Islet precursor cell (in vitro differentiated cells): ENCODE measurements at regions not wholly inside any gene's neighbourhood (a gene's known extent, or its start where the extent isn't known, plus 50 kb on each side); places are given as distances from the start of the nearest gene placed in this dataset.

Experiments
- DNase-seq: peaks from one replicate; pipeline ENCODE4 v3.0.0-alpha.2; 2018

DNA sequence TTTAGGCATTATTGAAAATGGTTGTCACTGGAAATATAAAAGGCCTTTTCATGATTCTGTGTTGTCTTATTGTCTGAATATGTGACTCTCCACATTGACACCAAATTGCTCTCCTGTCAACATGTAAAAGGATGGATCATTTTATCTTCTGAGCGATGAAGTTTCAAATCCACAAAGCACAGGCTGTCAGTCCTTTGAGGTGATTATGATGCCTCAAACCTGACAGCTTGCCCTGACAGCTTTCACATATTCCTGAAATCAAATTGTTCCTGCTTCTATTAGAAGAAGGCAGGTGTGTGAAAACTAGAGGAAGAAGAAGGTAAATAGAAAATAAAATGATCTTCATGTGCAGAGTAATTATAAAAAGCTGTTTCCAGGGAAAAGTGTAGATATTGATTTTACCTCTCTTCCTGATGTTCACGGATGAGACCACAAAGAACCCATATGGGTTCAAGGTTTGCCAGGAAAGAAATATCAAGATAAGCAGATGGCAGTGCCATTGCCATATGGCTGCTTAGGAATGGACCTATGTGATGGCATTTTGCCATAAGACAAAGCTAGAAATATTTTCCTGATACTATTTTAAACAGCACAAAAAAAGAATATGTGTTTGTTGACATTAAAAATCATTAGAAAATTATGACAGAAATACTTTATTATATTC, 1006.3 kb upstream of the AGA start:
- DNase-seq: no peak

DNA sequence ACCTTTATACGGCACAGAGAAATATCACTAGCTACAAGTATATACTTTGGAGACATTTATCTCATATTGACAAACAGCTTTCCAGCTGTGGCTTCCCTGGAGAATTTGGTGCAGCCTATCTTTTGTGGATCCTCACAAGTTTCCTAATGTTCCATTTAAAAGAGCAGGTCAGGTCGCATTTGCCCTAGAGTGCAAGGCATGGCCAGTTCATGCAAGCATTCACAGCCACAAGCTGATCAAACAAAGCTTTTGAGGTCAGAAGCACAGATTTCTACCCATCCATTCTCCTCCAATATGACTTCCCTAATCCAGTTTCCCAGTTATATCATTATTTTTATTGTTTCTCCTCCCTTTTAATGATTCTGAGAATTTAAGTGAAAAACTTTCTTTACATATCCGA, 1008.4 kb upstream of the AGA start:
- no peak for DNase-seq

DNA sequence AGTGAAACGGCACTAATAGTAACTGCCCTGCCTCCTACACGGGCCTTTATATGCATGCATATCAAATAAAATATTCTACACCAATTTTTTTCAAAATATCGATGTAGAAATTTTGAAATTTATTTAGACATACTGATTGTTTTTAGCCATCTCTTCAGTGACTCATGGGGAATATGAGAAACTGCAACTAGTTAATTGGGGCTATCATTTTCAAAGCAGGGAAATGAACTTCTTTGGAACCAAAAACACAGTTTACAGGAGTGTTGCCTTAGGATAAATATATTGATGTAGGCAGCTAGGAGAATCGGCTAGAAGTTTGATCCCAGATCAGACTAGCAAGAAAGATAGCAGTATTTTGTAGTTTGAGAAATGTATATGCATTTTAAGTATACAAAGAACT, 1010.8 kb upstream of the AGA start:
- no peak for DNase-seq

DNA sequence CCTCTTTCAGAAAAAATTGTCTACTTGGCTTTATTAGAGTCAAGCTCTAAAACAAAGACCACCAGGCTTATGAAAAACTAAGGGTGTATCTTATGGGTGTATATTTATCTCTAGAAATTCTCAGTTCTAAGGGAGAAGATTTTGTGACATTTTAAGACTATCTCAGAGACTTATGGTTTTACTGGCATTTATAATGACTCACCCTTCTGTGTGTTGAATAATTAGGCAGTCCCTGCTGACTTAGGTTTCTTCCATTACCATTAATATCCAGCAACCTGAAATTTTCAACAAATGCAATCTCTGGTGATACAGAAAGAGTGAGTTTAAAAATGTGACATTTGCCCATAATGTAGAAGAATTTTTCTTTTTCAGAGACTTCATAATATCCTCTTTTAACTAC, 1015.0 kb upstream of the AGA start:
- DNase-seq: no peak

DNA sequence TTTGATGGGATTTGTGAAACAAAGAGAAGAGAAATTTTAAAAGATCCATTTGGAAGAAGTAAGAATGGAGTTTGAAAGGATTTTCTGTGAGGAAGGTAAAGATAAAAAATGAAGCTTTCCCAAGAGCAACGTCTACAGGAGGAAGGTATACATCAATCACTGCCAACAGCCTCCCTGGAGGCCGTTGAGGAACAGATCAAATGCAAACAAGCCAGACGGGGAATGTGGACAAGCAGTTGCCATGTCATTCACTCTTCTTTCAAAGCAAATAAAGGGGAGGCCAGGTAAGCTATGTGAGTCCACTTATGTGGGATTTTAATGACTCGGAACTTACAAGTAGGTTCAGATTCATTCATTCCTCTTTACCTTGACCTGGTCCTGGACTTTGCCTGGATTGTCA, 1020.5 kb upstream of the AGA start:
- peak; percentile 73 for DNase-seq

DNA sequence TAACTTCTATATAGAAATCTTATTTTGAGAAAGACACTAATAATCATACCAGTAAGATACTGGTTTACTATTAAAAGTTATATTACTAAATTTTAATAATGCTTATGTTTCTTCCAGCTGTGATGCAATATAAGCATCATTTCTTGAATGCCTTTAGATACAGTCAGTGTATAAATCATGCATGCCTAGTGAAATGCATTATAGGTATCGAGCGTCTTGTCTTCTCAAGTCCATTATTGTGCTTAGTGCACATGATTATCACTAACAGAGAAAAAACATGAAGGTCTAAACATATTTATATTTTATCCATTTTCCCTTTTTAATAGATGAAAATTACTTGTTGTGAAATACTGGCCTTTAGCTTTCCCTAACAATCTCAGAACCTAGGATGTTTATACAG, 1021.5 kb upstream of the AGA start:
- no peak for DNase-seq

DNA sequence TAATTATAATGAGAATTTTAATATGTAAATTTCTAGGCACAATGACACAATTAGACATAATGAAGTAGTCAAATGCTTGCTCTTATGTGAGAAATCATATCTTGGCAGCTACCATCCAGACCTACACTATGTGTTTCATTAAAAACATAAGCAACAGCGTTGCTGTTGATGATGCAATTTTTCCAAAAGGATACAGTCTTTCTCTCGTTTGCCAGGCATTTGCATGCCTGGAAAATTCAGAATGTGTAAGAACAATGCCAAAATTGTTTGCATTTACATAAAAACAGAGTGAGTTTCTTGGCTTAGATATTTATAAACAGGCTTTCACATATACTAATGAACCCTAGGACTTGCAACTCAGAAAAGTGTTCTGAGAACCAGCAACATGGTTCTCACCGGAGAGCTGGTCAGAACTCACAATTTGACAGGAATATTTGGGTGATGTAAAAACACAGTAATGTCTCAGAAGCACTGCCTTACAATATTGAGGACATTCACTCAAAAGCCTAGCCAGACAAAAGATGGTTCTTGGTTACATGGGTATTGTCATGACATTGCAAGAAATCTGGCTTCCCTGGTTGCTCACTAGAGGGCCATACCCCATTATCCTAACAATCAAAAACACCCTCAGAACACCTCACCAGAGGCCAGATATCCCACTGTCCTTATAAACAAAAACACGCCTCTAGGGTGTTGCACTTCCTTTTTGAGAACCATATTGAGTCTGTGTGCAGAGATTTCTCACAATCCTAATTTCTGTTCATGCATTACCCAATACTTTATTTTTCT, 1029.0 kb upstream of the AGA start:
- no peak for DNase-seq

DNA sequence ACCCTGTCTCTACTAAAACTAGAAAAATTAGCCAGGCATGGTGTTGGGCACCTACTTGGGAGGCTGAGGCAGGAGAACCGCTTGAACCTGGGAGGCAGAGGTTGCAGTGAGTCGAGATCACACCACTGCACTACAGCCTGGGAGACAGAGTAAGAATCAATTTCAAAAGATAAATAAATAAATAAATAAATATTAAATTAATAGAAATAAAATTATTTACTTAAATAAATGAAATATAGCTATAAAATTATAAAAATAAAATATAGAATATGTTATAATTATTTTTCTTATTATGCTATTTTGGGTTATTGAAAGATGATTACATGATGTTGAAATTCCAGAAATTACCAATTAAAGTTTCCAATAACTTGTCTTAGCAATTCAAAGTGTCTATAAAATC, 1029.8 kb upstream of the AGA start:
- DNase-seq: no peak

DNA sequence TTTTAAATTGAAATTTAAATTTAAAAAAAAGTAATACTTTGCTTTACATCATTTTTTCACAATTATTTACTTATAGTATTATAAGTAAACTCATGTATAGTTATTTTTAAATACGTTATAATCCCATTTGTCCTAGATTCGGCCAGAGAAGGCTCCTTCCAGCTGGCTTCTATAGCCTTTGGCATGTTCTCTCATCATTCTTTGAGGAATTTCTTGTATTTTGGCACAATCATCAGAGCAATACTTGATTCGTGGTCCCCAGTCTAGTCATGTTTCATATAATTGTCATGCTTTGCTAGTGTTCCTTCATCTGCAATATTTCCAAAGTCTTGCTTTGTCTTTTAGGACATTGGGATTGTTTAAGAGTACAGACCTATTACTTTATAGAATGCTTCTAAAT, 1037.9 kb upstream of the AGA start:
- DNase-seq: no peak

DNA sequence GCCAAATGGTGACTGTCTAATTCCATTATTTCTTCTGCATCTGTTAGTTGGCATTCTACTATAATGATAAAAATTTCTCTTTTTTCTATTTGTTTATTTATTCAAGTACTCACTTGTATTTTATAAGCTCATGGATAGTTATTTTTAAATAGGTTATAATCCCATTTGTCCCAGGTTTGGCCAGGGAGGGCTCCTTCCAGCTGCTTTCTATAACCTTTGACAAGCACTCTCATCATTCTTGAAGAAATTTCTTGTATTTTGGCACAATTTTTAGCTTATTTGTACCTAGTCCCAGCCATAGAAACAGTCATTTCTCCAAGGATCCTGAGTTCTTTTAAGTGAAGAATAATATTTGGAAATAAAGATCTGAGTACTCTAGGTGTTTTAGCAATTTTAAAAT, 1038.6 kb upstream of the AGA start:
- DNase-seq: no peak

DNA sequence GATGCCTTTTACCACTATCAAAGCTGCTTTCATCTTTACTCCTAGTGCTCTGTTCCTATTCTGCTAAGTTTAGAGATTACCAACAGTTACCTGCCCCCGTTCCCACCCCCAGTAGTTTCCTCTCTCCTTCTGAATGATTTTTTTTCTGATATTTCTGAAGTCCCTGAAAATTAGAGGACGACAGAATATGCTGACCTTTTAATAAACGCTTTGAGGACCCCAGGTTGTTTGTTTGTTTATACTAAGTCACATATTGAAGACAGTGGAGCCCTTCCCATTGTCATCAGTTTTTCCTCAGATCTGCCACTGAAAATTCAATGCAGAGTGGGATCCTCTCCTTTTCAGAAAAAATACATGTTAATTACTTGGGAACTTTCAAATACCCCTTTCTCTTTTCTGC, 1039.3 kb upstream of the AGA start:
- no peak for DNase-seq

DNA sequence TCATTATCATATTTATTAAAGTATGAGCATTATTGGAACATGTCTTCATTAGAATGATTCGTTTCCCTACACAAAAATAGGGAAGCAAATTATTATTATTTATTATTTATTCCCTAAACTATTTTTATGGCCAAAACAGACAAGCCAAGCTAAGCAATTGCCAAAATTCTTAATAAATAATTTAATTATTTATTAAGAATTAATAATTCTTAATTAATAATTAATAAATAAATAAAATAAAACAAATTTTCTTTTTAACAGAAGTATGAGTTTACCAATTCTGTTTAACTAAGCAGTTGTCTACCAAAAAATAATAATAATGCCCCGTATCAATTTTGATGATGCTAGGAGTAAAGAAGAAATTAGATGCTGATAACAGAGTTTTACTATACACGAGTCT, 1080.8 kb upstream of the AGA start:
- DNase-seq: no peak

DNA sequence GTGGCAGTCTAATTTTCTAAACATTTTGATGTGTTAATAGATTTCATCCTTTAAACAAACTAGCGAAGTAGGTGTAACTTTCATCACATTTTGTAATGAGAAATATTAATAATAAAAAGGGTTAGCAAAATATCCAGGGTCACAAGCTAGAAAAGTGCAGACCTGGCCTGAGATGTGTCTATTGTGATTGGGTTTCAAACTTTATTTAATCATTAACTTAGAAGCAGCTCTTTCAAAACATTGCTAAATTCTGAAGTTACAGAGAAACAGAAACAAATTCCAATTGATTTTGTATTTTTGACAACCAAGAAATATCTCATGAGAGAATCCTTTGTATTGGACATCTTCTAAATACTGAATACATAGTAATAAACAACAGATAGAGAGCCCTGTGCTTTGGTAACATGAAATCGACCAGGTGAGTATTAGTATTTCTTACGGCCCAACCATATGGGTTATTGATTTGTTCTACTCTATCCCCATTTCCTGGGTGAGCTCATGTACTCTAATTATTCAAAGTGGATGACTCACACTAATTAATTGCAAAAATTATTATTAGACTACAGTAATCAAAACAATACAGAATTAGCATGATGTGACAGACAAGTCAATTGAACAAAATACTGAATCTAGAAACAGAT, 1093.8 kb upstream of the AGA start:
- no peak for DNase-seq

DNA sequence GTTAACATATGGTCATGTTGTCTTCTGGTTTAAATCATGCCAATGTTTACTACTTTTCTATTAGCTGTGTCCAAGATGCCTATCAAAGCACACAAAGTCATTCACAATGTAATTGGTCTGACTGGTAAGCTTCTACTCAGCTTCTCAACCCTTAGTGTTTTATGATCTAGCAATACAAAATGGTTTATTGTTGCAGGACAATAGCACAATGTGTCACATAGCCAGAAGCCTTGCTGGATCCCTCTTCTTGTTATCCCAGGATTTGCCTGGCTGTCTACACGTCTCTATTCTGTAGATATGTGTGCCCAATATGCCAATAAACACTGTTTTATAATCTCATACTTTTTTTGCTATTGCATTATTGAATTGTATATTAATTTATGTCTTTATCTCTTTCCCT, 1111.0 kb upstream of the AGA start:
- no peak for DNase-seq

DNA sequence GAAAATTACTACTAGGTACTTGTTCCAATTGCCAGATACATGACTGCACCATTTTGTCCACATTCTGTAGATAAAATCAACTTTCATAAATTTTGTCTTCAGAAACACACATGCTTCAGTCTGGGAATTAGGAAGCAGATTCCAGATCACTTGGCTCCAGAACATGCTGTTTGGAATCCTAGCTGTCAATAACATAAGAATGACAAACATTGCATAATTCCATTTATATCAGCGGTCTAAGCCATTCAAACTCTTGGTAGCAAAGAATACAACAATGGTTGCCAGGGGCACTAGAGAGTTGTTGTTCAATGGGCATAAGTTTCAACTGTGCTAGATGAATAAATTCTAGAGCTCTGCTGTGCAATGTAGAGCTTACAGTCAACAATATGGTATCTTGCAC, 1112.1 kb upstream of the AGA start:
- no peak for DNase-seq

DNA sequence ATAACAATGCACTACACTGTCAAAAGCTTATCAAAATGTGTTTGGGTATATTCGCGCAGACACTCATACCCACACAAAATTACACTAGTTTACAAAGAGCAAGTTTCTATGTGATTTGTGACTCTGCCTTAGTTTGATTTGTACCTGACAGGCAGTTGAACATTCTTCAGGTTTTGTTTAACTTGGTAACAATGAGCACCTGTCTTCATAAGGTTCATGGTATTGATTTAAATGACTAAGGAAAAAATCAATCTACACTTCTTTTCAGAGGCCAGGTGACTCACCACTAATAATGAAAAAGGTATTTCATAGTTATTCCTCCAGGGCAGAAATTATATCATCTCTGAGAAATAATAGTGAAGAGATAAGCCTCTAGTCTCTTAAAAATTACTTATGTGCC, 1114.6 kb upstream of the AGA start:
- no peak for DNase-seq

DNA sequence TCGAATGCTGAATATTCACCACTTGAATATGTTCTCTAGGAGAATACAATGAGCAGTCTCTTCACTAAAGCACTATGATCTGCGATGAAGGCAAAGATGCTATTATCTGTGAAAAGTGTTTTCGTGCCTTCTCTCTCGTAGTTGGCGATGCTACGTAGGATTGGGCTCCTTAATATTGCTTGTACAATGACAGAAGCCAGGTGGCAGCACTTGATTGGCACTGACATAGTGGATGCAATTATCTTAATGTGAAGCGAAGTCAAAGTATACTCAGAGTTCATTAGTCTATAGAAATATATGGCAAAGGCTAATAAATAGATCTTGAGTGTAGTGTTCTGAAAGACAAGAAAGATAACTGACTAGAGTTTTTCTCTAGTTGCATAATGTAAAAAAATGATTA, 1135.7 kb upstream of the AGA start:
- DNase-seq: no peak

DNA sequence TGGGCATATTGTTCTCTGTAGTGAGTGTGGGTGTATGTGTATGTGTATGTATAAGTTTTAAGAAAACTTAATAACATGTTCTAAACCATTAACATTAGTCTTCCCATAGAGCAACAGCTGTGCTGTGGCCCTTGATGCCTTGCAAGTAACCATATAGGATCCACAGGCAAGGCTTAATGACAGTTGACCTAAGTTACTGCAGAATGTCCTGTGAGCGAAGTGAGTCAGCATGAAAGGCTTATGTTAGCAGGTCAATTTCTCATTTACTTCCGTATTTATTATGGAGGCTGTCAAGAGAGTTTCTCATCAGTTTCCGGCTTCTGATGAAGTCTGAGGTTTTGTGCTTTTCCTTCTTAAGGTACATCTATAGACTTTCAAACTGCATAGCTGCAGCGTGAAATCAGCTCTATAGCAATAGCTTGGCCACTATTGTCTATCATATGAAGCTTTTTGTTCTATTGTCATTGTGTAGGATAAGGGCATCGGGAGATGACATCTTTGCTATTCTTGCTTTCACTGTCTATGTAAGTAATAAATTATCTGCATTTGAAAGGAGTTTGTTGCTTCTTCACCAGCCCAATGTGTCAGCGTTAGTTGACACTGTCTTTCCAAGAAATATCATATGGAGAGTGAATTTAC, 1153.4 kb upstream of the AGA start:
- DNase-seq: no peak

DNA sequence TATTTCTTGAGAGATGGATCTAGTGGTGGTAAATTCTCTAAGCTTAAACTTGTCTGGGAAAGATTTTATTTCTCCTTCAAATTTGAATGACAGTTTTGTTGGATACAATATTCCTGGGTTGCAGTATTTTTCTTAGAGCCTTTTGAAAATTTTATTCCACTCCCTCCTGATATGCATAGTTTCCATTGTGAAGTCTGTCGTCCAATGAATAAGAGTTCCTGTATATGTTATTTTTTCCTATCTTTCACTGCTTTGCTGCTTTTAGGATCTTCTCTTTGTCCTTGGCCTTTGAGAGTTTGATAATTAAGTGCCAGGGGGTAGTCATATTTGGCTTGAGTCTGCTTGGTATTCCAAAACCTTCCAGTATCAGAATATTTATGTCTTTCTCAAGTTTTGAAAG, 1156.4 kb upstream of the AGA start:
- DNase-seq: no peak

DNA sequence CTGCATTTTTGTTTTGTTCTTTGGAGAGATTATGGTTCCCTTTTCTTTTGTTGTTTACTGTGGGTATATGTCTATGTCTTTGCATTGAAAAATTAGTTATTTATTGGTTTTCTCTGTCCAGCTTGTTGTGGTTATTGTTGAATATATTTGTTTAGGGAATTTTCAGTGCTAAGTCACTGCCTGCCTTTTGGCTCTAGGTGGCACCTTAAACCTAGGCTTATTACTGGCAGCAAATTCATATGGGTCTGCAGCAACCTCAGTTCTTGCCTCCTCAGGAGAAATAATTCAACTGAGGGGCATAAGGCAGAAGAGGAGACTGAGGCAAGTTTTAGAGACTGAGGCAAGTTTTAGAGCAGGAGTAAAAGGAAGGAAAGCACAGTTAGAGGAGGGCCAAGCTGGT, 1157.3 kb upstream of the AGA start:
- no peak for DNase-seq

DNA sequence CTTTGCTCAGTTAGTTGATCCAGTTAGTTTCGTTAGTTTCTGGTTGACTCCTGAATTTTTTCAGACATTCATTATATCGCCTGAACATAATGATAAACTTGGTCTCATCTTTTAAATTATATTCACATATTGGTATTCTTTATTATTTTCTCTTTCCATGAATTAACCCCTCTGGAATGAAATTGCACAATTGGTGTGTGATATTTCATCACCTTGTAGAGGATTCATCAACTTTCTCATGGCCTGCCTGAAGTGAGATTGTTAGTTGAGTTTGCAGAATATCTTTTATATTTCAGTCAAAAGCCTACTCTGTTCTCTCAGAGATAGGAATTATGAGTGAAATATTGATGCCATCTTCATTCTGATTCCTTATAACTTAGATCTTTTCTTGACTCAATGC, 1160.6 kb upstream of the AGA start:
- DNase-seq: no peak

DNA sequence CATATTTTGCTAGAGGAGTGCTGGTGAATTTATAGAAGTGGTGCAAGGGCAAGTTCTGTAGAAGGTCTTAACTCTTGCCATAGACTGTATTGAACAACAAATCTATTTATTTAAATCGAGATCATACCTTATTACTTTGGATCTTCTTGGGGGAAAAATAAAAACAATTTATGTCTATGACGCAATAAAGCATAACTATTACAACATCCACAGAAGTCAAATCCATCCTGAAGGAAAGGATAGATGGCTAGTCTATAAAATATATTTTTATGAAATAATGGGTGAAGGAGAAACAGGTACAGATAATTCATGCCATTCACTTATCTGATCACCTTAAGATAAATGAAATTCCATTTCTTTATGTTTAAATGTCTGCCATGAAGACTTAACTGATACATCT, 1168.8 kb upstream of the AGA start:
- no peak for DNase-seq

DNA sequence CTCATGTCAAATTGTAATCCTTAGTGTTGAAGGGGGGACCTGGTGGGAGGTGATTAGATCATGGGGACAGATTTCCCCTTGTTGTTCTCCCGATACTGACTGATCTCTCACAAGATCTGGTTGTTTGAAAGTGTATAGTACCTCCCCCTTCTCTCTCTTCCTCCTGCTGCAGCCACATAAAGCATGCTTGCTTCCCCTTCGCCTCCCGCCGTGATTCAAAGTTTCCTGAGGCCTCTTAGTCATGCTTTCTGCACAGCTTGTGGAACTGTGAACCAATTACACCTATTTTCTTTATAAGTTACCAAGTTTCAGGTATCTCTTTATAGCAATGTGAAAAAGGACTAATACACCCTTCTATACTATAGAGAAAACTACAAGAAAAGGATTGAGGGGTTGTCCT, 1170.5 kb upstream of the AGA start:
- DNase-seq: no peak

DNA sequence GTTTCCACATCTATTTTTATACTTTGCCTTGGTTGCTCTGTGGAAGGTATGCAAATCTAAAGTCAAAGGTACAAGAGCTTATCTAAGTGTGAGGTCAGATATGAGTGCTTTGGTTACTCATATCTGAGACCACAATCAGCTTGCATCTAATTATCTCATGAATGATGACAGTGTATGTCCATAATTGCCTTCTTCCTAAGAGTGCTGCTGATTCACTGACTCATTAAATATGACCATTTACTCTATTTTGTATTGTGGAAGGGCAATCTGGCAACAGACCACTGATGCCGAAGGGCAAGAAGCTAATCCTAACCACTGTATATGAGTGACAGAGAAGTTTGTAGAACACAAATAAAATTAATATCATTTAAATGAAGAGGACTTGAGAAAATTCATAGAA, 1190.2 kb upstream of the AGA start:
- no peak for DNase-seq
